ENCODE measurements at regions not wholly inside any gene's neighbourhood (a gene's known extent, or its start where the extent isn't known, plus 50 kb on each side); places are given as distances from the start of the nearest gene placed in this dataset.
"Not testable (repeated sequence)": the region's sequence is repeated elsewhere in the genome, so short reads cannot be mapped to it uniquely, and the experiment has no call there.

GRCh38 chr12:123049398-123050240 lies 69.1 kb downstream of the ARL6IP4 start:
- H3K9me3 Mint-ChIP-seq = no peaks in the 10 kb centered on the region; a peak in 1 of 5 replicates
- no peak overlapping the region for H3K27ac ChIP-seq (ENCODE audit: insufficient read length, low read depth, low read length)

GRCh38 chr12:123047892-123048291 lies 67.4 kb downstream of the ARL6IP4 start:
- H3K4me1 ChIP-seq (ENCODE audit: insufficient read depth, low read length); H3K56ac ChIP-seq (ENCODE audit: insufficient read length, low read depth, low read length); H3K4me3 Mint-ChIP-seq; H4K91ac ChIP-seq (ENCODE audit: insufficient read length, low read depth, low read length); H4K5ac ChIP-seq (ENCODE audit: insufficient read length, low read depth, low read length); H3K9me3 ChIP-seq (ENCODE audit: control insufficient read depth, low read depth, low read length); H2BK20ac ChIP-seq (ENCODE audit: low read depth, low read length, poor library complexity, severe bottlenecking); H3K27me3 ChIP-seq (ENCODE audit: insufficient read depth, low read length); H3K9ac ChIP-seq (ENCODE audit: extremely low read depth, insufficient read length, low read length); H3K36me3 Mint-ChIP-seq (ENCODE audit: insufficient read depth in 1 of 3, low read depth in 3 of 3); H2AFZ ChIP-seq (ENCODE audit: low read length); H4K8ac ChIP-seq (replicated peaks; ENCODE audit: insufficient read length, low read depth, low read length); H3K4me2 ChIP-seq (ENCODE audit: insufficient read depth, insufficient read length, low read length); H2BK15ac ChIP-seq (ENCODE audit: low read depth, low read length); H3T11ph ChIP-seq (ENCODE audit: low read length); H3K23ac ChIP-seq (ENCODE audit: insufficient read length, low read depth, low read length); H3K27ac Mint-ChIP-seq; H3K79me2 ChIP-seq (ENCODE audit: insufficient read depth, low read length); H3K9me3 Mint-ChIP-seq; H3K18ac ChIP-seq (ENCODE audit: insufficient read length, low read depth, low read length); H3K79me1 ChIP-seq (ENCODE audit: insufficient read depth, low read depth, low read length, poor library complexity, severe bottlenecking); H3K14ac ChIP-seq (ENCODE audit: insufficient read depth, low read length); H2BK120ac ChIP-seq (ENCODE audit: low read depth, low read length, poor library complexity, severe bottlenecking); H2AK5ac ChIP-seq (ENCODE audit: insufficient read length, low read length); H2BK12ac ChIP-seq (ENCODE audit: insufficient read length, low read depth, low read length); H3K27me3 Mint-ChIP-seq (ENCODE audit: low read depth); H3K23me2 ChIP-seq (ENCODE audit: insufficient read length, low read depth, low read length, poor library complexity, severe bottlenecking); H3K4ac ChIP-seq (ENCODE audit: low read depth, low read length); H2BK5ac ChIP-seq (ENCODE audit: insufficient read length, low read length); DNase-seq; H4K20me1 ChIP-seq (ENCODE audit: control insufficient read depth, insufficient read depth, insufficient read length); H3K4me1 Mint-ChIP-seq; H3K27ac ChIP-seq (ENCODE audit: insufficient read length, low read depth, low read length): not testable (repeated sequence)
- no CpG with 5 or more reads among the region's 3 CpGs for WGBS (ENCODE audit: extremely low coverage, insufficient read length, low lambda C conversion rate)

More at GRCh38 chr12:123049398-123050240, 69.1 kb downstream of the ARL6IP4 start:
- H3K79me1 ChIP-seq (ENCODE audit: insufficient read depth, low read depth, low read length, poor library complexity, severe bottlenecking) = no peaks in the 10 kb centered on the region
- H4K20me1 ChIP-seq (ENCODE audit: control insufficient read depth, insufficient read depth, insufficient read length) = no peaks in the 10 kb centered on the region
- no peak overlapping the region for H3K9ac ChIP-seq (ENCODE audit: extremely low read depth, insufficient read length, low read length)
- no peaks in the 10 kb centered on the region for H3K79me2 ChIP-seq (ENCODE audit: insufficient read depth, low read length)
- no peak overlapping the region for H2BK5ac ChIP-seq (ENCODE audit: insufficient read length, low read length)
- no peak overlapping the region; the same call in 1 of the 2 replicates for H3K14ac ChIP-seq (ENCODE audit: insufficient read depth, low read length)
- H4K8ac ChIP-seq (replicated peaks; ENCODE audit: insufficient read length, low read depth, low read length) = no peak overlapping the region
- no peaks in the 10 kb centered on the region for H3K4me1 ChIP-seq (ENCODE audit: insufficient read depth, low read length)
- TF ChIP-seq CTCF (conservative IDR thresholded peaks at IDR 0.05) = no peak
- no peak for DNase-seq
- H2BK120ac ChIP-seq (ENCODE audit: low read depth, low read length, poor library complexity, severe bottlenecking) = no peak overlapping the region
- no peak overlapping the region for H3K4me2 ChIP-seq (ENCODE audit: insufficient read depth, insufficient read length, low read length)
- no peaks in the 10 kb centered on the region for H3K23me2 ChIP-seq (ENCODE audit: insufficient read length, low read depth, low read length, poor library complexity, severe bottlenecking)
- H3K56ac ChIP-seq (ENCODE audit: insufficient read length, low read depth, low read length) = no peak overlapping the region
- H4K91ac ChIP-seq (ENCODE audit: insufficient read length, low read depth, low read length) = no peak overlapping the region
- no peak overlapping the region for H4K5ac ChIP-seq (ENCODE audit: insufficient read length, low read depth, low read length)
- no peak overlapping the region for H3K27ac Mint-ChIP-seq
- H2BK15ac ChIP-seq (ENCODE audit: low read depth, low read length) = no peak overlapping the region
- no peak overlapping the region for H3K23ac ChIP-seq (ENCODE audit: insufficient read length, low read depth, low read length)
- H3K18ac ChIP-seq (ENCODE audit: insufficient read length, low read depth, low read length) = no peak overlapping the region
- no peaks in the 10 kb centered on the region for H3K4me1 Mint-ChIP-seq
- peaks cover 6% of the 10 kb centered on the region for H3K27me3 Mint-ChIP-seq (ENCODE audit: low read depth)
- WGBS (ENCODE audit: extremely low coverage, insufficient read length, low lambda C conversion rate) = no CpG with 5 or more reads among the region's 8 CpGs
- H3T11ph ChIP-seq (ENCODE audit: low read length) = no peak overlapping the region
- no peak overlapping the region for H2AK5ac ChIP-seq (ENCODE audit: insufficient read length, low read length)
- H2BK12ac ChIP-seq (ENCODE audit: insufficient read length, low read depth, low read length) = no peak overlapping the region
- no peaks in the 10 kb centered on the region for H3K36me3 Mint-ChIP-seq (ENCODE audit: insufficient read depth in 1 of 3, low read depth in 3 of 3)
- H3K4ac ChIP-seq (ENCODE audit: low read depth, low read length) = no peak overlapping the region
- no peak overlapping the region for H2BK20ac ChIP-seq (ENCODE audit: low read depth, low read length, poor library complexity, severe bottlenecking)
- H2AFZ ChIP-seq (ENCODE audit: low read length) = no peak overlapping the region
- H3K4me3 Mint-ChIP-seq = no peak overlapping the region
- H3K27me3 ChIP-seq (ENCODE audit: insufficient read depth, low read length) = no peaks in the 10 kb centered on the region
- no peaks in the 10 kb centered on the region for H3K9me3 ChIP-seq (ENCODE audit: control insufficient read depth, low read depth, low read length)
